ENCODE measurements at regions not wholly inside any gene's neighbourhood (a gene's known extent, or its start where the extent isn't known, plus 50 kb on each side); places are given as distances from the start of the nearest gene placed in this dataset.

GRCh38 chr20:47922269-47922668 is 137.0 kb upstream of the SULF2 start:
- TF ChIP-seq, protein P1, sequence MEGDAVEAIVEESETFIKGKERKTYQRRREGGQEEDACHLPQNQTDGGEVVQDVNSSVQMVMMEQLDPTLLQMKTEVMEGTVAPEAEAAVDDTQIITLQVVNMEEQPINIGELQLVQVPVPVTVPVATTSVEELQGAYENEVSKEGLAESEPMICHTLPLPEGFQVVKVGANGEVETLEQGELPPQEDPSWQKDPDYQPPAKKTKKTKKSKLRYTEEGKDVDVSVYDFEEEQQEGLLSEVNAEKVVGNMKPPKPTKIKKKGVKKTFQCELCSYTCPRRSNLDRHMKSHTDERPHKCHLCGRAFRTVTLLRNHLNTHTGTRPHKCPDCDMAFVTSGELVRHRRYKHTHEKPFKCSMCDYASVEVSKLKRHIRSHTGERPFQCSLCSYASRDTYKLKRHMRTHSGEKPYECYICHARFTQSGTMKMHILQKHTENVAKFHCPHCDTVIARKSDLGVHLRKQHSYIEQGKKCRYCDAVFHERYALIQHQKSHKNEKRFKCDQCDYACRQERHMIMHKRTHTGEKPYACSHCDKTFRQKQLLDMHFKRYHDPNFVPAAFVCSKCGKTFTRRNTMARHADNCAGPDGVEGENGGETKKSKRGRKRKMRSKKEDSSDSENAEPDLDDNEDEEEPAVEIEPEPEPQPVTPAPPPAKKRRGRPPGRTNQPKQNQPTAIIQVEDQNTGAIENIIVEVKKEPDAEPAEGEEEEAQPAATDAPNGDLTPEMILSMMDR (IDR thresholded peaks at IDR 0.05): no peak
- TF ChIP-seq POLR2A (IDR thresholded peaks at IDR 0.05): no peak

All from body of pancreas (tissue), 4 donors.